Gastroesophageal sphincter (tissue), 3 donors: ENCODE measurements at regions not wholly inside any gene's neighbourhood (a gene's known extent, or its start where the extent isn't known, plus 50 kb on each side); places are given as distances from the start of the nearest gene placed in this dataset.

Source experiments
- POLR2A ChIP-seq, 2 donors: fragments of 450-650 bp; IDR thresholded peaks; one replicate each; pipeline ENCODE4 v1.6.1; 2017; ENCODE audit warnings: antibody characterized with exemption in 2 of 2, mild to moderate bottlenecking in 2 of 2, moderate library complexity in 1 of 2
- POLR2AphosphoS5 ChIP-seq: sonication (generic); formaldehyde crosslinking; IDR thresholded peaks from one replicate; pipeline ENCODE4 v1.6.1; 2017; ENCODE audit warnings: antibody characterized with exemption
- TF ChIP-seq, protein P1 (sequence below), 4 experiments: fragments of 200-600 bp in 2 of 4; fragments of 450-650 bp in 2 of 4; sonication (generic) in 1 of 4; IDR thresholded peaks; one replicate each; pipeline ENCODE4 v1.5.1; 2017 to 2019; ENCODE audit warnings: antibody characterized with exemption in 4 of 4, mild to moderate bottlenecking in 2 of 4, moderate library complexity in 2 of 4

GRCh38 chr4:14855719-14856061 is 146.6 kb upstream of the CPEB2 start:
- TF ChIP-seq, protein P1, sequence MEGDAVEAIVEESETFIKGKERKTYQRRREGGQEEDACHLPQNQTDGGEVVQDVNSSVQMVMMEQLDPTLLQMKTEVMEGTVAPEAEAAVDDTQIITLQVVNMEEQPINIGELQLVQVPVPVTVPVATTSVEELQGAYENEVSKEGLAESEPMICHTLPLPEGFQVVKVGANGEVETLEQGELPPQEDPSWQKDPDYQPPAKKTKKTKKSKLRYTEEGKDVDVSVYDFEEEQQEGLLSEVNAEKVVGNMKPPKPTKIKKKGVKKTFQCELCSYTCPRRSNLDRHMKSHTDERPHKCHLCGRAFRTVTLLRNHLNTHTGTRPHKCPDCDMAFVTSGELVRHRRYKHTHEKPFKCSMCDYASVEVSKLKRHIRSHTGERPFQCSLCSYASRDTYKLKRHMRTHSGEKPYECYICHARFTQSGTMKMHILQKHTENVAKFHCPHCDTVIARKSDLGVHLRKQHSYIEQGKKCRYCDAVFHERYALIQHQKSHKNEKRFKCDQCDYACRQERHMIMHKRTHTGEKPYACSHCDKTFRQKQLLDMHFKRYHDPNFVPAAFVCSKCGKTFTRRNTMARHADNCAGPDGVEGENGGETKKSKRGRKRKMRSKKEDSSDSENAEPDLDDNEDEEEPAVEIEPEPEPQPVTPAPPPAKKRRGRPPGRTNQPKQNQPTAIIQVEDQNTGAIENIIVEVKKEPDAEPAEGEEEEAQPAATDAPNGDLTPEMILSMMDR (IDR thresholded peaks at IDR 0.05): no peak
- TF ChIP-seq POLR2AphosphoS5: no peak
- TF ChIP-seq POLR2A (IDR thresholded peaks at IDR 0.05): no peak
